ENCODE measurements at regions not wholly inside any gene's neighbourhood (a gene's known extent, or its start where the extent isn't known, plus 50 kb on each side); places are given as distances from the start of the nearest gene placed in this dataset.
"Not testable (repeated sequence)": the region's sequence is repeated elsewhere in the genome, so short reads cannot be mapped to it uniquely, and the experiment has no call there.

GRCh38 chr16:51538707-51539498, 387.8 kb upstream of the SALL1 start:
- no peak for DNase-seq (ENCODE audit: low spot score)

- no peak for DNase-seq (ENCODE audit: low spot score)
Measured at GRCh38 chr16:51535591-51535990, 384.5 kb upstream of the SALL1 start.

- DNase-seq (ENCODE audit: low spot score) = no peak
Measured at GRCh38 chr16:51532551-51532950, 381.5 kb upstream of the SALL1 start.

DNA sequence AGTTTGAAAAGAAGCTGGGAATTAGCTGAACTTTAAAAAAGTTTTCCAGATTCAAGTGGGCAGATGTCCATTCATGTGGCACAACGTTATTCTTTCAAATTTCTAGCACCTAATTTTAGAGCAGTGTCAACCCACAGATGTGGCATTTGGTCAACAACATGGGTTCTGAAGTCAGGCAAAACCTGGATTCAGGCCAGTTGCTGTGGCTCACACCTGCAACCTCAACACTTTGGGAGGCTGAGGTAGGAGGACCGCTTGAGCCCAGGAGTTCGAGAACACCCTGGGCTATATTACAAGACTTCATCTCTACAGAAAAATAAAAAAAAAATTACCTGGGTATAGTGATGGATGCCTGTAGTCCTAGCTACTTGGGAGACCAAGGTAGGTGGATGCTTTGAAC, 380.2 kb upstream of the SALL1 start:
- DNase-seq (ENCODE audit: low spot score) = no peak

DNA sequence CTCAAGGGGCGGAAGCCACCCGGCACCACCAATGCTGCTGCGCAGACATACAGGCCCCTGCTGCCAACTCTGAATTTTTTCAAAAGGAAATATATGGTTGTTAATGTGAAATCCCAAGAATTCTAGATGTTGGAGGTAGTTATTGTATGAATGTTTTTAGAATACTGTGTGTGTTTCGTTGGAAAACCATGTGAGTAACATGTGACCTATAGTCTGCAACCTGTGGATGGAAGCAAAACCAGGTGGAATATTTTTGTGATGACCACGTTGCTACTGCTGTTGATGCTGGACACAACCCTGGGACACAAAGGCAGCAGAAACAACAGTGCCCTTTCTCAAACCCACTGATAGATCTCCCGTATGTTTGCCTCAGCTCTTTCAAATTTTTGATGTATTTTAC, 376.3 kb upstream of the SALL1 start:
- no peak for DNase-seq (ENCODE audit: low spot score)

DNA sequence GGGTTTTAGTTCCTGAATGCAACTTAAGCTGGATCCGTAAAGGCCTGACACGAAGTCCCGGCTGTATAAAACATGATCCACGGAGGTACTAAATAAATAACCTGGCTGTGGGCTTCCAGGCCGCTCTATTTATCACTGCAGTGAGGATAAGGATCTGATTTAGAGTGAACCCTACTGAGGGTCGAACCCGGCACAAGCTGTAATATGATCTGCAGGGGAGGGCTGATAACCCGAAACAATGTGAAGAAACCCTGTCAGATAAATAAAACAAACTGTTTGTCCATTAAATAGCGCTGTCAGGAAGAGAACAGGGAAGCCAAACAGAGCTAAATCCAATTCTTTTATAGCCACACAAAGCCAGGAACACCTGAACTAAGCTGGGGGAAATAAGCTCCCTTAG, 375.6 kb upstream of the SALL1 start:
- DNase-seq (ENCODE audit: low spot score) = no peak

GRCh38 chr16:51524555-51525373, 373.7 kb upstream of the SALL1 start:
- DNase-seq (ENCODE audit: low spot score) = no peak

DNA sequence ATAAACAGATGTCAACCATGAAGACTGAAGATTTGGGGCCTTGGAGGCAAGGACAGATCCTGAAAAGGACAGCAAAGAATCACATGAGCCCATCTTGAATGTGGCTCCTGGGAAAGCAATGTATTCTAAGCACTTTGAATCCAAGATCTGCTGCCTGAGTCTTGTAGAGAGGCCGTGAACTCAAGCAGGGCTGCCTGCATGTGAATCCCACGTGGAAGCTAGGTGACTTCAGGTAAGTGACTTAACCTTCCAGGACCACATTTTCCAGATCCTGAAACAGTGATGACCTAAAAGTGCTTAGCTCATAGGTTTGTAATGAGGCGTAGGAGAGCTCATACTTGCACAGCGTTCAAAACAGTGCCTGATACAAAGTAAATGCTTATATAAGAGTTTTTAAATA, 373.0 kb upstream of the SALL1 start:
- DNase-seq (ENCODE audit: low spot score) = no peak

GRCh38 chr16:51523400-51523799, 372.3 kb upstream of the SALL1 start:
- no peak for DNase-seq (ENCODE audit: low spot score)

DNA sequence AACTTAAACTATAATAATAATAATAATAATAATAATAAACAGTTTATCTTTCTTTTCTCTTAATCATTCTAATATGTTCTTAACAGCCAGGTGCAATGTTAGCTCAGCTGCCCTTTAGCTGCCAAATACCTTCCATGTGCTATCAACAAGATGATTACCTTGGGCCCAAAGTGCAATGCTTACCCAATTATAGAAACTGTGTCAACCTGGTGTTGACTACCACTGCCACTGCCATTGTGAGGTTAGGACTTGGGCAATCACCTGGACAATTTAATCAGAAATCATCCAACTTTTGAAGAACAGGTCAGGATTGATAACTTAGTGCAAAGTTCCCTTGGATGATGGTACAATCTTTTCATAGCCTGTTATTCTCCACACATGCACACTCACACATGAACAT, 371.8 kb upstream of the SALL1 start:
- no peak for DNase-seq (ENCODE audit: low spot score)

DNA sequence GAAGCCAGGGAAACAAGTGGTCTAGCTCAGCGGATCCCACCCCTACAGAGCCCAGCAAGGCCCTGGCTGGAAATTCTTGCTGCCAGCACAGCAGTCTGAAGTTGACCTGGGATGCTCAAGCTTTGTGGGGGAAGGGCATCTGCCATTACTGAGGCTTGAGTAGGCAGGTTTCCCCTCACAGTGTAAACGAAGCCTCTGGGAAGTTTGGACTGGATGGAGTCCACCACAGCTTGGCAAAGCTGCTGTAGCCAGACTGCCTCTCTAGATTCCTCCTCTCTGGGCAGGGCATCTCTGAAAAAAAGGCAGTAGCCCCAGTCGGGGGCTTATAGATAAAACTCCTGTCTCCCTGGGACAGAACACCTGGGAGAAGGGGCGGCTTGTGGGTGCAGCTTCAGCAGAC, 365.9 kb upstream of the SALL1 start:
- DNase-seq (ENCODE audit: low spot score) = not testable (repeated sequence)

DNA sequence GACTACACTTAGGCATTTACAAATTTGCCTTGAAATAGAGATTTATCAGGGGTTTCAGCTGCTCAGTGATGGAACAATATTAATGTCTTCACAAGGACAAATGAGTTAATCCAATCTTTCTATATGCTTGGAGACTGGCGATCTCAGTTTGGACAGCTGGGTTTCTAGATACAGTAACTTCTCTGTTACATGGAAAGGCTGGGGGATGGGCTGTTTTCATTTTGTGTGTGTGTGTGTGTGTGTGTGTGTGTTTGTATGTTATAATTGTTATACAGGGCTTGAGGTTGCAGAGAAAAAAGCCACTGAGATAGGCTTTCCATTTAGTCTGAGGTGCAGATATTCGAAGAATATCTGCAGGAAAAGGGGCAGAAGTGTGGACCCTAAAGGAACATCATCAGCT, 359.3 kb upstream of the SALL1 start:
- DNase-seq (ENCODE audit: low spot score) = no peak

GRCh38 chr16:51509336-51509735, 358.3 kb upstream of the SALL1 start:
- DNase-seq (ENCODE audit: low spot score) = no peak

DNA sequence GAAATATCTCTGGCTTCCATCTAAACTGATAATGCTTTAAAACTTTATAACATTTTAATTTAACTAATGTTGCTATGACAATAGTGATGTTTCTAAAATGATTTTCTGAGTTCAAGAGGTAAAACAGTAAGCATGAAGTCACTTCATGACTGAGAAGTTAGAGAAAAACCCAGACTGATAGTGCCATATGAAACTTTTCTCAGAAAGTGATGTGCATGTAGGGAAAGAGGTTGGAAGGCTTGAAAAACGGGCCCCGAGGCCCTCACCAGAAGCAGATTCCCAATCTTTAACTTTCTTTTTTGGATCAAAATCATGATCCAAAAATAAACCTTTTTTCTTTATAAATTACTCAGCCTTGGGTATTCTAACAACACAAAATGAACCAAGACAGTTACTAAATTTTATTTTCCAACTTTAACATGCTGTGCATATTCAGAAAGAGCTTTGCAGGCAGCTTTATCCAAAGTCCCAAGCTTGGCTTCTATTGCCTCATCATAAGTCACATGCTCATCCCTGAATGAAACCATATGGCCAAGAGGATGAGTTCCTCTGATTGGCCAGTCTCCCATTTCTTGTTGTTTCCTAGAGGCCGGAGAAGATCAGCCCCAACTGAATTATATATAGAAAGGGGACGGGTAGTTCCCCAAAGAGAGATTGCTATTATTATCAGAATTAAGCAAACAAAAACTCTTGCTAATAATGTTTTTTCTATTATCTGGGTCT, 357.6 kb upstream of the SALL1 start:
- DNase-seq (ENCODE audit: low spot score) = no peak

DNA sequence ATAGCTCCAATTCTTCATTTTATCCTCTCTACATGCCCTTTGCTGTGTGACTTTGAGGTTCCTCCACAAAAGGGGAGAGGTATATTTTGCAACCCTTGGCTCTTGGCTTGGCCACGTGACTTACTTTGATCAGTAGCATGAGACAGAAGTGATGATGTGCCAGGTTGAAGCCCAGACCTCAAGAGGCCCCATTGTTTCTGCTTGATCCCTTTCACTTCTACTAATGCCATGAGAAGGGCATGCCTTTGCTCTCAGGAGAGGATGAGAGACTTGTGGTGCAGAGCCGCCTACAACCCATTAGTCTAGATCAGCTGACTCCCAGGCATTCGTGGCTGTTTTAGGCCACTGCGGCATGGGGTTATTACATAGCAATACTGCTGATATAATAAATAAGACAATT, 356.2 kb upstream of the SALL1 start:
- no peak for DNase-seq (ENCODE audit: low spot score)

DNA sequence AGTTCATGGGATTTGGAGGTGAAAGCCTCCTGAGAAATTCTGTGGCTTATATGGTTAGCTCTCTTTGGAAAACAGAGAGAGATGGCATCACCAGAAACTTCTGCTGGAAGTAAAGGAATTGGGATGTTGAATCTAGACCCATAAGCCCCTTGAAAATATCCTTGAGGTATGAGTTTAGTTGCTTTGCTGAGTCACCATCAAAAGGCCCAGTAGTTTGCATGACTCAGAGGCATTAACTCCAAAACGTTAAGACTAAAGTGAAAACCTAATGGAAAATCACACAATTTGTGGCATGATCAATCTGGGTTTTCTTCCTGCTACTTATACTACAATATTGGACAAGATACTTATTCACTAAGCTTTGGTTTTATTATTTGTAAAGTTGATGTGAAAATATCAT, 349.2 kb upstream of the SALL1 start:
- no peak for DNase-seq (ENCODE audit: low spot score)

DNA sequence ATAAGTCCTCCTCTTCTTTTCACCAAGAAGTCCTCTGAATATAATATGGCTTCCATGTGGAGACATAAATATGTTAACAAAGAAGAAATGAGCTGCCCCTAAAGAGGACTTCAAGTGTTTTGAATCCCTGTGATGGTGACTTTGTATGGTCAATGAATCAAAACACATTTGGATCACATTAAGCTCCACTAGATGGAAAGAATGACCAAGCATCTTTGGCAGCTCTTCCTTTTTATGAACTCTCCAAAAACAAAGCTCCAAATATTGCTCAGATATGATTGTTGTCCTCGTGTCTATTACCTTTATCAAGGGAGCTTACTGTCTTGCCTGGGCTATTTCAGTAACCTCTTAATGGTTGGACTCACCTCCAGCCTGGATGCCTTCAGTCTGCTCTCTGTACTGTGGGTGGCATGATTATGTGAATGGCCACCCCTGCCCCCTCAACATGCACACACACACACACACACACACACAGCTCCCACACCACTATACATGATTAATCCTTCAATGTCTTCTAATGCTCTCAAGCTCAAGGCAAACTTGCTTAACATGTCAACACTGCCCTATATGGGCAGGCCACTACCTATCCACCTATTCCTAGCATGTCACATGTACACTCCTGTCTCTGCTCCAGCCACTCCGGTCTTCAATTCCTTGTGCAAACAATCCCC, 346.6 kb upstream of the SALL1 start:
- DNase-seq (ENCODE audit: low spot score) = no peak

GRCh38 chr16:51490866-51491265, 339.8 kb upstream of the SALL1 start:
- DNase-seq (ENCODE audit: low spot score) = no peak

DNA sequence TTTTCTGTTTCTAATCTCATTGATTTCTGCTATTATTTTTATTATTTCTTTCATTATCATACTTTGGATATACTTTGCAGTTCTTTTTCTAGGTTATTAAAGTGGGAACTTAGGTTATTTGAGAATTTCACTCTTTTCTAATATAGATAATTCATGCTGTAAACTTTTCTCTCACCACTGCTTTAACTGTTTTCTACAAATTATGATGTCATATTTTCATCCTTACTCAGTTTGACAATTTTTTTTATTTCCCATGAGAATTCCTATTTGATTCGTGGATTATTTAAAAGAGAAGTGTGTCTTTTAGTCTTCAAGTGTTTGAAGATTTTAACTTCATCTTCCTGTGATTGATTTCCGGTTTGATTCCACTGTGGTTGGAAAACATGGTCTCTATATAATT, 336.8 kb upstream of the SALL1 start:
- DNase-seq (ENCODE audit: low spot score) = no peak

GRCh38 chr16:51474414-51475091, 323.5 kb upstream of the SALL1 start:
- DNase-seq (ENCODE audit: low spot score) = no peak

DNA sequence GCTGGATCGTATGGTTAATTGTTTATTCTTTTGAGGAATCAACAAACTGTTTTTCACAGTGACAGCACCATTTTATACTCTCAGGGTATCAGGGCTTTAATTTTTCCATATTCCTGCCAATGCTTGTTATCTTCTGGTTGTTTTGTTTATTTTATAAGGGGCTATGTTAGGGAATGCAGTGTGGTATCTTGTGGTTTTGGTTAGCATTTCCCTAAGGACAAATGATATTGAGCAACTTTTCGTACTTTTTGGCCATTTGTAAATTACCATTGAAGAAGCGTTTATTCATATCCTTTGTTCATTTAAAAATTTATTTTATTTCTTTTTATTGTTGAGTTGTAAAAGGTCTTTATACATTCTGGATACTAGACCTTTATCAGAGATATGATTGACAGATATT, 322.0 kb upstream of the SALL1 start:
- no peak for DNase-seq (ENCODE audit: low spot score)

GRCh38 chr16:51470492-51470891, 319.4 kb upstream of the SALL1 start:
- DNase-seq (ENCODE audit: low spot score) = no peak

Measured in HuH-7.5 (cell line).